ENCODE measurements at regions not wholly inside any gene's neighbourhood (a gene's known extent, or its start where the extent isn't known, plus 50 kb on each side); places are given as distances from the start of the nearest gene placed in this dataset.

- TF ChIP-seq EZH2phosphoT487 (IDR thresholded peaks at IDR 0.05; ENCODE audit: insufficient read depth, low read depth) (no peak), EZH2 (IDR thresholded peaks at IDR 0.05; ENCODE audit: insufficient read depth, poor library complexity, severe bottlenecking) (no peak)
Observed at GRCh38 chr2:240246173-240246820, 105.8 kb upstream of the OTOS start.

Measured in GM23248 (cell line).